GM12873 (cell line): ENCODE measurements at regions not wholly inside any gene's neighbourhood (a gene's known extent, or its start where the extent isn't known, plus 50 kb on each side); places are given as distances from the start of the nearest gene placed in this dataset.

Source experiments
- CTCF ChIP-seq: IDR thresholded peaks from 2 replicates; pipeline ENCODE4 v1.5.1; 2012; ENCODE audit warnings: low read depth, mild to moderate bottlenecking, moderate library complexity, low read length, control low read depth; ENCODE audit not compliant: insufficient read depth; ENCODE audit errors: missing control alignments

- no peak for TF ChIP-seq CTCF
Observed at GRCh38 chr1:224486801-224487583, 52.4 kb upstream of the WDR26 start.

DNA sequence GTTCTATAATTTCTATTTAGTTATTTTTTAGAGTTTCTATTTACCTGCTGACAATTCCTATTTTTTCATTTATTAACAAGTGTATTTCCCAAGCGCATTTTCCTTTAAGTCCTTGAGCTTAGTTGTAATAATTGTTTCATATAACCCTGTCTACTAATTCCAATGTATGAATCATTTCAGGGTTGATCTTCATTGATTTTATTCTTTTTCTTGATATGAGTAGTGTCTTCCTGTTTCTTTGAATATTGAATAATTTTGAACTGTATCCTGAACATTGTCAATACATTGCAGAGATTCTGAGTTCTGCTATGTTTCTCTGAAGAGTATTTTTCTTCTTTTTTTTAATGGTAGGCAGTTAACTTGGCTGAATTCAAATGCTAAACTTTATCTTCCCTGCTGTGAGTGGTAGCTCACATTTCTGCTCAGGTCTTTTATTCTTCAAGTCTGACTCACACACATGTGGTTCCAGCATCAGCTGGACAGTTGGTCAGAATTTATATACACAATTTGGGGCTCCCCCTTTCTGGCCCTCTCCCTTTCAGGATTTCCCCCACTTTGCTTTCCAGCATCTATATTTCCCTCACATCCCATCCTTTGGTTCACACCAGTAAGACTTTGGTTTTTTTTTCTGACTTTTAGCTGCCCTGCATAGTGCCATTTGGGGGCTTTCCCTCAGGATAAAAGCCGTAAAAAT, 54.4 kb upstream of the WDR26 start:
- no peak for TF ChIP-seq CTCF

- TF ChIP-seq CTCF: no peak
Observed at GRCh38 chr1:224489534-224490365, 55.2 kb upstream of the WDR26 start.

DNA sequence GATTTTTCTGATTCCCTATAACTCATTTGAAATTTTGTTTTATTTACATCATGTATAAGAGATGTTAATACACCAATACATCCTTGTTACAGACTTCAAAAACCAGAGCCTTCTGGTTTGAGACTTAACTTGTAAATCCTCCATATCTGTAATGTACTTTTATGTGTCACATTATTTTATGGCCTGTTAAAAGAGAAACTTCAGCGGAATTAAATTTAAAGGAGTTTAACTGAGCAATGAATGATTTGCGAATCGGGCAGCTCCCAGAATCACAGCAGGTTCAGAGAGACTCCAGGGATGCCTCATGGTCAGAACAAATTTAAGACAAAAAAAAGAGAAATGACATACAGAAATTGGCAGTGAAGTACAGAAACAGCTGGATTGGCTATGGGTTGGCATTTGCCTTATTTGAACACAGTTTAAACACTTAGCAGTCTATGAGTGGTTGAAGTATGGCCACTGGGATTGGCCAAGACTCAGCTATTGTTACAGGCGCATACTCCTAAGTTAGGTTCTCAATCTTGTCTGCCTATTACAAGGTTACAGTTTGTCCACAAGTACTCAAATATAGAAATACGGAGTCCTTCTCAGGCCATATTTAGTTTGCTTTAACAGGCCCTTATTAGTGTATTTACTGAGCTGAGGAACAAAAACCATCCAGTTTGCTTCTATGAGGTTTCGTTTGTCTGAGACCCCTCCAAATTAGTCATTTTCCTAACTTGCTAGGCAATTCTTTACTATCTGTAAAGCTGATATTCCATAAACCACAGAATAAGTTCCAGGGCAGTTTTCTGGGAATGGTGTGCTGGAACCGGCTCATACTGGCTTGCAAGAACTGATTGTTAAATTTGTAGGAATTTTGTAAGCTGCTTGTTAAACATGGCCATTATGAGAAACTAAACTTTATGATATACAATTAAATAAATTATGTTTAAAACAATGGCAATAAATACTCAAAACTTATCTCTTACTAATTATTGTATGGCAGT, 56.2 kb upstream of the WDR26 start:
- no peak for TF ChIP-seq CTCF

DNA sequence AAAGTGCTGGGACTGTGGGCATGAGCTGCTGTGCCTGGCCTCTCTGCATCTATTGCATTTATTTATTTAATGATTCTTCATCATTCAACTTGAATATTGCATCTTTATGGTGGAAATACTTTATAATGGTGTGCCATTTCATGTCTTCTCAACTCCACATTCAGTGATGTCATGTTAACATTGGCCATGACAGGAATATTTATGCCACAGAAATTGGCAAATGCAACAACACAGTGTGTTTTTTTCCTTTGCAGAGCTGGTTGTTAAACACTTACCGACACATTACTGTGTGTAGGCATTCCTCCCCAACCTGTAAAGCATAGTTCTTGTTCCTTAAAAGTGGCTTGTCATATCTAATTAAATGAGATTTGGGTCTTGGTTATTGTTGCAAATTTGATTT, 57.4 kb upstream of the WDR26 start:
- TF ChIP-seq CTCF: no peak

DNA sequence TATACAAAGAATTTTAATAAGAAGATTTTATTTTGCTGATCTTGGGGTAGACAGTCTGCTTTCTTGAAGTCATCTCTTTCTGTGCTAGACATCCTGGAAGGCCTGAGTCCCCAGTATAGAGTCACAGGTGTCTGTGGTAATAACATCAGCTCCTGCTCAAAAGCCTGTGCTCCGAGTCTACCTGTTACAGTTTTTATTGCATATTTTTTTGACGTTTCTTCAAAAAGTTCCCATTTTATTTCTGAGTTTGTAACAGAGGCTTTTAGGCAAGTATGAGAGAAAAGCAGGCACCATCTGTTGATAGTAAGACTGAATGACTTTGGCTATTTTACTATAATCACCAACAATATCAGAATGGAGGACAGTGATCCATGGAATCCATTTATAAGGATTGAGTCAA, 58.0 kb upstream of the WDR26 start:
- no peak for TF ChIP-seq CTCF
